ENCODE measurements at regions not wholly inside any gene's neighbourhood (a gene's known extent, or its start where the extent isn't known, plus 50 kb on each side); places are given as distances from the start of the nearest gene placed in this dataset.

- Histone ChIP-seq H3K79me2 (replicated peaks; ENCODE audit: insufficient read depth) (peaks cover 3% of the 10 kb centered on the region; the same call in 1 of the 2 replicates), H3K4me1 (ENCODE audit: insufficient read depth) (peaks cover 11% of the 10 kb centered on the region; the same call in 1 of the 2 replicates), H3K4me2 (no peak overlapping the region), H3F3A (replicated peaks; ENCODE audit: low read depth) (no peaks in the 10 kb centered on the region), H3K27ac (ENCODE audit: low read depth) (no peak overlapping the region), H4K20me1 (replicated peaks; ENCODE audit: insufficient read depth) (no peaks in the 10 kb centered on the region; the same call in 1 of the 2 replicates), H3K27me3 (ENCODE audit: insufficient read depth) (no peaks in the 10 kb centered on the region), H3K36me3 (ENCODE audit: insufficient read depth) (no peaks in the 10 kb centered on the region), H3K4me3 (no peak overlapping the region), H3K9me2 (ENCODE audit: insufficient read depth) (no peaks in the 10 kb centered on the region), H2AFZ (no peak overlapping the region)
- no peaks in the 10 kb centered on the region for H3K9me3 Mint-ChIP-seq
- DNase-seq (ENCODE audit: low spot score) (no peak), ATAC-seq (peak; percentile 24; the same call in 1 of the 3 replicates)
- TF ChIP-seq REST (IDR thresholded peaks at IDR 0.05; ENCODE audit: unreplicated experiment) (no peak), JUNB (IDR thresholded peaks at IDR 0.05; ENCODE audit: unreplicated experiment) (no peak), ZNF462 (CRISPR knock-in tag; IDR thresholded peaks at IDR 0.05) (no peak), ZNF114 (CRISPR knock-in tag; IDR thresholded peaks at IDR 0.05) (no peak), STAT1 (IDR thresholded peaks at IDR 0.05; ENCODE audit: unreplicated experiment) (no peak), EZH2phosphoT487 (IDR thresholded peaks at IDR 0.05; ENCODE audit: unreplicated experiment) (no peak), POLR2AphosphoS5 (IDR thresholded peaks at IDR 0.05; ENCODE audit: low read depth) (no peak), CTCF (conservative IDR thresholded peaks at IDR 0.05; ENCODE audit: low read depth in 2 of 2) (no peak), NANOG (IDR thresholded peaks at IDR 0.05; ENCODE audit: borderline replicate concordance) (no peak), ZNF331 (CRISPR knock-in tag; IDR thresholded peaks at IDR 0.05; ENCODE audit: low read depth) (no peak), CREB1 (CRISPR knock-in tag; IDR thresholded peaks at IDR 0.05; ENCODE audit: low read depth) (no peak), EZH2 (IDR thresholded peaks at IDR 0.05; ENCODE audit: low read depth, unreplicated experiment) (no peak)
- TF ChIP-seq, protein P1, sequence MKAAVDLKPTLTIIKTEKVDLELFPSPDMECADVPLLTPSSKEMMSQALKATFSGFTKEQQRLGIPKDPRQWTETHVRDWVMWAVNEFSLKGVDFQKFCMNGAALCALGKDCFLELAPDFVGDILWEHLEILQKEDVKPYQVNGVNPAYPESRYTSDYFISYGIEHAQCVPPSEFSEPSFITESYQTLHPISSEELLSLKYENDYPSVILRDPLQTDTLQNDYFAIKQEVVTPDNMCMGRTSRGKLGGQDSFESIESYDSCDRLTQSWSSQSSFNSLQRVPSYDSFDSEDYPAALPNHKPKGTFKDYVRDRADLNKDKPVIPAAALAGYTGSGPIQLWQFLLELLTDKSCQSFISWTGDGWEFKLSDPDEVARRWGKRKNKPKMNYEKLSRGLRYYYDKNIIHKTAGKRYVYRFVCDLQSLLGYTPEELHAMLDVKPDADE (IDR thresholded peaks at IDR 0.05), result no peak
- no peak overlapping the region for H3K27ac Mint-ChIP-seq
- peaks cover 5% of the 10 kb centered on the region; the same call in 2 of the 3 replicates for H3K36me3 Mint-ChIP-seq (ENCODE audit: low read depth)
- H3K4me1 Mint-ChIP-seq, result peaks cover 10% of the 10 kb centered on the region
- H3K4me3 Mint-ChIP-seq, result no peak overlapping the region
- H3K27me3 Mint-ChIP-seq (ENCODE audit: insufficient read depth, low read depth, poor library complexity), result peaks cover 4% of the 10 kb centered on the region
Measured at GRCh38 chr1:245019910-245020486, 134.8 kb upstream of the KIF26B start.
